ENCODE measurements at regions not wholly inside any gene's neighbourhood (a gene's known extent, or its start where the extent isn't known, plus 50 kb on each side); places are given as distances from the start of the nearest gene placed in this dataset.

- TF ChIP-seq, protein P1, sequence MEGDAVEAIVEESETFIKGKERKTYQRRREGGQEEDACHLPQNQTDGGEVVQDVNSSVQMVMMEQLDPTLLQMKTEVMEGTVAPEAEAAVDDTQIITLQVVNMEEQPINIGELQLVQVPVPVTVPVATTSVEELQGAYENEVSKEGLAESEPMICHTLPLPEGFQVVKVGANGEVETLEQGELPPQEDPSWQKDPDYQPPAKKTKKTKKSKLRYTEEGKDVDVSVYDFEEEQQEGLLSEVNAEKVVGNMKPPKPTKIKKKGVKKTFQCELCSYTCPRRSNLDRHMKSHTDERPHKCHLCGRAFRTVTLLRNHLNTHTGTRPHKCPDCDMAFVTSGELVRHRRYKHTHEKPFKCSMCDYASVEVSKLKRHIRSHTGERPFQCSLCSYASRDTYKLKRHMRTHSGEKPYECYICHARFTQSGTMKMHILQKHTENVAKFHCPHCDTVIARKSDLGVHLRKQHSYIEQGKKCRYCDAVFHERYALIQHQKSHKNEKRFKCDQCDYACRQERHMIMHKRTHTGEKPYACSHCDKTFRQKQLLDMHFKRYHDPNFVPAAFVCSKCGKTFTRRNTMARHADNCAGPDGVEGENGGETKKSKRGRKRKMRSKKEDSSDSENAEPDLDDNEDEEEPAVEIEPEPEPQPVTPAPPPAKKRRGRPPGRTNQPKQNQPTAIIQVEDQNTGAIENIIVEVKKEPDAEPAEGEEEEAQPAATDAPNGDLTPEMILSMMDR (IDR thresholded peaks at IDR 0.05) = no peak
- no peak for TF ChIP-seq POLR2A (IDR thresholded peaks at IDR 0.05)
Observed at GRCh38 chr11:127559978-127560377, 559.4 kb upstream of the KIRREL3 start.

All from uterus (tissue), 2 donors.